HUDEP-2 (cell line): ENCODE measurements at regions not wholly inside any gene's neighbourhood (a gene's known extent, or its start where the extent isn't known, plus 50 kb on each side); places are given as distances from the start of the nearest gene placed in this dataset.
"Not testable (repeated sequence)": the region's sequence is repeated elsewhere in the genome, so short reads cannot be mapped to it uniquely, and the experiment has no call there.

ENCODE experiments used
- DNase-seq, 76 experiments: peaks; one replicate each; lab custom pipeline; 2025; ENCODE audit not compliant: unreplicated experiment in 76 of 76; lab: John Stamatoyannopoulos, UW

DNA sequence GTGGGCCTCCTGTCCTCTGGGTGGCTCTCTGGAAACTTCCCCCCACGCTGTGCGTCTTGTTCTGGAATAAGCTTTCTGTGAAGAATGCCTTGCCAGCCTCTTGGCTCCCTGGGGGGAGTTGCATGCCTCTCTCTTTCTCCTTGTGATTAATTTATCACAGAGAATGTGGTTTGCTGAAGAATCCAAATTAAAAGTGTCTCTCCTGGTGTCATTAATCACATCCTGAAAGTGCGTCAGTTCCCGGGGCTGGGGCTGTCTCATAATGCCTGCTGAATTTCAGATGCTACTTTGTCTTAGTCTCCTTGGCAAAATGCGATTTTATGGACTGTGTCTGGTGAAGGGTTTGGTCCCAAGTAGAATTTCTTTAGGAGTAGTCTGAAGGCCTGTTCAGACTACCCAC is 787.7 kb upstream of the TMEM132C start:
- no peak for DNase-seq

DNA sequence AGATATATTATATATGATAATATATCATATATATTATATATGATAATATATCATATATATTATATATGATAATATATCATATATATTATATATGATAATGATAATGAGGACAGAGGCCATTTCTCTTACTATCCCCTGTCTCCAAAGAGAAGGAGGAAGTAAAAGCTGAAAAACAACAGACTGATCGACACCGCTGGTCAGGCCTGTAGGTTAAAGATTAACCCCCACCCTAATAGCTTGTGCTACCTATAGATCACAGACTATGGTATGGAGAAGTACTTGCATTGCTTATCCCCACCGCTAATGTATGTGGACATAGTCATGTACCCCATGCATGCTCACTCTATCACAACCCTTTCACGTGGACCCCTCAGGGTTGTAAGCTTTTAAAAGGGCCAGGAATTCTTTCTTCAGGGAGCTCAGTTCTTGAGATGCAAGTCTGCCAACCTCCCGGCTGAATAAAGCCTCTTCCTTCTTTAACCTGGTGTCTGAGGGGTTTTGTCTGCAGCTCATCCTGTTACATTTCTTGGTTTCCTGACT is 786.1 kb upstream of the TMEM132C start:
- DNase-seq = no peak

DNA sequence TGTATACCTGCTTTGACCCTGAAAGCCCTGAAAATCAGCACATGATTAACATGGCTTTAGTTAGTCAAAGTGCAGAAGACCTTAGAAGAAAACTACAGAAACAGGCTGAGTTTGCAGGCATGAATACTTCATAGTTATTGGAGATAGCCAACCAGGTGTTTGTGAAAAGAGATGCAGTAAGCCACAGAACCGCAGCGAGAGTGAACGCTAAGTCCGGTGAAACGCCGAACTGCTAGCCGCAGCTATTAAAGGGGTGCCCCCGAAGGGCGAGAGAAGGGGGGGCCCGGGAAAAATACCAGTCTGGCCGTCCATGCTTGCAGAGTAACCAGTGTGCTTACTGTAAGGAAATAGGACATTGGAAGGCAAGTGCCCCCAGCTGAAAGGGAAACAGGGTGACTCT is 784.0 kb upstream of the TMEM132C start:
- DNase-seq = no peak

DNA sequence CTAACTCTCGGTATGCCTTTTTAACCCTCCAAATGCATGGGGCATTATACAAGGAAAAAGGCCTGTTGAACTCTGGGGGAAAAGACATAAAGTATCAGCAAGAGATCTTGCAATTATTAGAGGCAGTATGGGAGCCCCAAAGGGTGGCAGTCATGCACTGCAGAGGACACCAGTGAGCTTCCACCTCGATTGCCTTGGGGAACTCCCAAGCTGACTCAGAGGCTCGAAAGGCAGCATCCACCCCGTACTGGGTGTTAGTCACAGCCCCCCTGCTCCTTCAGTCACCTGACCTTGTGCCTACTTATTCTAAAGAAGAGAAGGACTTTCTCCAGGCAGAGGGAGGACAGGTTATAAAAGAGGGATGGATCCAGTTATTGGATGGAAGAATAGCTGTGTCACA is 781.4 kb upstream of the TMEM132C start:
- DNase-seq = peak in 18 of 76 experiments; percentile 0 to 61 (median 19)

DNA sequence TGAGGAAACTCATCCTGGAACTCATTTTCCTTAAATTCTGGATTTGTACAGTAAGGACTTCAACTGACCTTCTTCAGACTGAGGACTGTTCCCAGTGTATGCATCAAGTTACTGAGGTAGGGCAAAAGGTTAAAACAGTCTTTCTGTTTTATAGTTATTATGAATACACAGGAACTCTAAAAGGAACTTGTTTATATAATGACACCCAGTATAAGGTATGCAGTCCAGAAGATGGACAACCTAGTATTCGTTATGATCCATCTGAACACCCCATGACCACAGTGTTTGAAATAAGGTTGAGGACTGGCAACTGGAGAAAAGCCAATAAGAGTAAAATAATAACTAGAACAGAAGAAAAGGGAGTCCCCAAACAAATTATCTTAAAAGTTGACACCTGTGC is 779.9 kb upstream of the TMEM132C start:
- DNase-seq = no peak

DNA sequence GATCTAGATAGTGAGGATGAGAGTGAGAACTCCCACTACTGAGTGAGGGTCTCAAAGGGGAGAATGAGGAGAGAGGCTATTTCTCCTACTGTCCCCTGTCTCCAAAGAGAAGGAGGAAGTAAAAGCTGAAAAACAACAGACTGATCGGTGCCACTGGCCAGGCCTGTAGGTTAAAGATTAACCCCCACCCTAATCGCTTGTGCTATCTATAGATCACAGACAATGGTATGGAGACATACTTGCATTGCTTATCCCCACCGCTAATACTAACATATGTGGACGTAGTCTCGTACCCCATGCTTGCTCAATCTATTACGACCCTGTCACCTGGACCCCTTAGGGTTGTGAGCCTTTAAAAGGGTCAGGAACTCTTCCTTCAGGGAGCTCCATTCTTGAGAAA is 777.9 kb upstream of the TMEM132C start:
- peak in 9 of 76 experiments; percentile 5 to 51 (median 38) for DNase-seq

DNA sequence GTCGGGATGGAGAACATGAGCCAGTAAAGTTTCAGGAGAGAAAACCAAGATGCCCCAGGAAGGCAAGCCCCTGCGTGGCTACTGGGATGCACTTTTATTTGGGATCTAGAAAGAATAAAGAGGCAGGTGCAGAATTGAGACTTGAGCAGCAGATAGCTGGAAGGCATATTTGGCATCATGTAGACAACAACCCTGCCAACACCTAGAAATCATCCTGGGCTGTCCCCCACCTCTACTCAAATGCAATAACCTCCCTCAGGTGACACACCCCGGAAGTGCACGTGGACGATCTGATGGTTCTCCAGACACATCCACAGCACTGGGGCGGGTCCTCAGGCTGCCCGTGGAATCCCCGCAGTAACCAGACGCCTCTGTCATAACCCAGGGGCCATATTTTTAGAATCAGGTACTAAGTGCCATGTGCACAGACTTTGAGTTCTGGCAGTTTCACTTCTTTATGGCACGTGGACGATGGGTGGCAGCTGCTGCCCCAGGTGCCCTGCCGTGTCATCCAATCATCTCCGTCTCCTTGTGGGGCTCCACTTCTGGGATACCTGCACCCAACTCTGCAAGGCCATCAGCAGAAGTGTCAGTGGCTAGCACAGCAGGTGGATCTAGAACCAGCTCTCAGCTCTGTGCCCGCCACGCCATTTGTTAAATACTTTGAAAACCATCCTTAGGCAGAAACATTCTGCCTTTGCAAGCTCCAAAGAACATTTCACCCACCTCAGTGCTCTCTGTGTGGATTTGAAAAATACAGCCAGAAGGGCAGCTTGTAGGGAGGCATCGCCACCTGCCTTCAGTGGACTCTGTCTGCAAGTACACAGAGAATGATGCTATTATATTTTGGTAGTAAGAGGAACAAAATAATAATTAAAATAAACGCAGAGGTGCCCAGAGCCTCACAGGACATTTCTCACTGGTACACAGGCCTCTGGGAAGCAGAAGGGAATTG is 771.7 kb upstream of the TMEM132C start:
- no peak for DNase-seq

DNA sequence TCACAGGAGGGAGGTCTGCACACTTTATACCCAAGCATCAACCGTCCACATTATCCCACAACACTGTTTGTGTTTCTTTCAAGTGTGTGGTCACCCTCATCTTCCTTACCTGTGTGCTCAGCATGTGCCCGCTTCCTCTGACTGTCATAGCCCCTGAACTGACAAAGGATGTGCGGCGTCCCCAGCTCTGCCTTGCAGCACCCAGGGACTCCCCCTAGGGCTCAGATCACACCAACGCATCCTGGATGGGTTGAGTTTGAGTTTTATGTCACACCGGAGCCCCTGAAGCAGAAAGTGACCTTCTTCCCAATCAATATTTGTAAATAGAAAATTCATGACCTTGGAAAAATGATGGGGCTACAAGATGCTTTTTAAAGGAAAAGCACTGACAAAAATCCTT is 770.7 kb upstream of the TMEM132C start:
- no peak for DNase-seq

DNA sequence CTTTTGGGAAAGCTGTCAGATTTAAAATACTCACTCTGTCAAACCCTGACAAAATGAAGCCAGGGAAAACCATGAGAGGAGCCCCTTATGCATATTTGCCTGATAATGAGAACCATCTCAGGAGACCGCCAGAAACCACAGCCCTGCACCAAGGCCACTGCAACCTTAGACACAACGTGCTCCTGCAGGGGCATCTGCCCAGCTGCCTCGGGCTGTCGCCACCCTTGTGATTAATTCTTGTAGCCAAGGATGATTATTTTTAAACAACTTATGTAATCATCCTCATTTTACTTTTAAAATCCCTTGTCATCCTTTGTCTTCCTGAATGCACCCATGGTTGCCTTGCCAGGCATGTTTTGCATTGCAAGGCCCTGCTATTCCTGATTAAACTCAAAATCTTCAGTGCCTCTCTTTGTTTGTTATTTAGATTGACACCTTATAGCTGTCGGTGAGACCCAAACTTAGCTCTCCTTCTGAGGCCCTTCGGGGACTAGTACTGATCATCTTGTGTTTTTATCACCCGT is 766.4 kb upstream of the TMEM132C start:
- no peak for DNase-seq

DNA sequence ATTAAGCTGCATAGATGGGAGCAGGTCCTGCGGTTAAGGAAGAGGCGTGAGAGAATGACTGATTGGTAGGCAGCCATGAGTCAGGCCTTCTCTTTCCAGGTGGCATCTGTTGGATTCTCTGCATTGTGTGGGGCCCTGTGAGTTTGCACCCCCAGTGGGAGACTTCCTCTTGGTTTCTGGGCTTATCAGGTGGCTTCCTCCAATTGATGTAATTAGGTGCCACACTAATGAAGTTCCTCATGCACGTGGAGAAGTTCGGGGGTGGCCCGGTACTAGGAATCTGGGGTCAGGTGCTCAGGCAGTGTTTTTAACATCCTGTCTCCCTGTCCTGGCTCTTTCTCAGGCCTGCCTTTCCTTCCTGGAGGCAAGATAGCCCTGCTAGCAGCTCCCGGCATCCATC is 765.1 kb upstream of the TMEM132C start:
- no peak for DNase-seq

DNA sequence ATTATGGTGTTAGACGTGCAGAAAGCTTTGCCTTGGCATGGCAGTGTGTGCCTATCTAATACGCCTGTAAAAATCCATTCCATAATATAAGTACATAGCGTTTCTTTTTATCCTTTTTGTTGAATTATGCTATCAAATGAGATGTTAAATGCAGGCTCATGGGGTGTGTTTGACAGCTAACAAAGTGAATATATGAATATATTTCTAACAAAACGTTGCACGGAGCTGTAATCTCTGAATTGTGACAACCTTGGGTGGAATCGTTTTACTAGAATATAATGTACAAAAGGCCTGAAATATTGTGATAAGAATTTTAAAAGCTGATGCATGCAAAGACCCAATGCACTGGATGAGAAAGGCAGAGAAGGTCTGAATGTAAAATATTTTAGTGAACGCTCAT is 763.7 kb upstream of the TMEM132C start:
- DNase-seq = no peak

DNA sequence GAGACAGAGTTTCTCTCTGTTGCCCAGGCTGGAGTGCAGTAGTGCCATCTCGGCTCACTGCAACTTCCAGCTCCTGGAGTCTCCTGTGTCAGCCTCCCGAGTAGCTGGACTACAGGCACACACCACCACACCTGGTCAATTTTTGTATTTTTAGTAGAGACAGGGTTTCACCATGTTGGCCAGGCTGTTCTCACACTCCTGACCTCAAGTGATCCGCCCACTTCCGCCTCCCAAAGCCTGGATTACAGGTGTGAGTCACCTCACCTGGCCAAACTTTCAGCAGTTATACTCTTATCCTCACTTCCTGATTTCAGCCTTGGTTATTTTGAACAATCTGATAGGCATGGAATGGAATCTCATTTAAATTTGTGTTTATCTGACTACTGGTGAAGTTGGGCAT is 763.0 kb upstream of the TMEM132C start:
- not testable (repeated sequence) for DNase-seq

DNA sequence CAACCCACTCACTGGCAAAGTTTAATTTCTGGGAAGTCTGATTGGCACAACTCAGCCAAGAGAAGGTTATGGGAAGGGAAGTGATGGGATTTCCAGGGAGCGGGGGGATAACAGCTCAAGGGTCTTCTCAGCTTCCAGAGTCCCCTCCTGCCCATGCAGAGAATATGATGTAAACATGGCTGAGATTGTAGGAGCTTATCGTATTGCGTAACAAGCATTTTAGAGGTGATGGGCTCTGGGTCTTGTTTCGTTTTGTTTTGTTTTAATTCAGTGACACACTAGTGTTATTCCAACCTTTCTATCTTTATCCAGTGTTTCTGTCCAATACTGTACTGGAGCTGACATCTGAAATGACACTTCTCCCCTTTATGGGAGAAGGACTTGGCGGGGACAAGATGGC is 762.1 kb upstream of the TMEM132C start:
- no peak for DNase-seq

DNA sequence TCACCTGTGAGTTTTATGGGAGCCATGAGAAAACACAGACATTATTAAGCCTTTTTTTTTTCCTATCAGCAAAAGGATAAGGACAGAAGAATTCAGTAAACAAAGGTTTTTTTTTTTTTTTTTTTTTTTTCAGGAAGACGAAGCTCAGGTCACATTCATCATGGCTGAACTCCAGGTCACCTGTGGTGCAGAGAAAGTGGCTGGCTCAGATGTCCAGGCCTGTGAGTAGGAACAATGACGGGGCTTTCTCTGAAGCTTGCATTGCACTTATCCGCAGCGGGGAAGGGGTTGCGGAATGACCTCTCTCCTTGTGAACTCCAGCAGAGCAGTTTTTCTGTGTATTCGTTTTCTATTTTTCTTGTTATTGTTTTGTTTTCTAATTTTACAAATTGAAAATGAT is 759.6 kb upstream of the TMEM132C start:
- DNase-seq = no peak

DNA sequence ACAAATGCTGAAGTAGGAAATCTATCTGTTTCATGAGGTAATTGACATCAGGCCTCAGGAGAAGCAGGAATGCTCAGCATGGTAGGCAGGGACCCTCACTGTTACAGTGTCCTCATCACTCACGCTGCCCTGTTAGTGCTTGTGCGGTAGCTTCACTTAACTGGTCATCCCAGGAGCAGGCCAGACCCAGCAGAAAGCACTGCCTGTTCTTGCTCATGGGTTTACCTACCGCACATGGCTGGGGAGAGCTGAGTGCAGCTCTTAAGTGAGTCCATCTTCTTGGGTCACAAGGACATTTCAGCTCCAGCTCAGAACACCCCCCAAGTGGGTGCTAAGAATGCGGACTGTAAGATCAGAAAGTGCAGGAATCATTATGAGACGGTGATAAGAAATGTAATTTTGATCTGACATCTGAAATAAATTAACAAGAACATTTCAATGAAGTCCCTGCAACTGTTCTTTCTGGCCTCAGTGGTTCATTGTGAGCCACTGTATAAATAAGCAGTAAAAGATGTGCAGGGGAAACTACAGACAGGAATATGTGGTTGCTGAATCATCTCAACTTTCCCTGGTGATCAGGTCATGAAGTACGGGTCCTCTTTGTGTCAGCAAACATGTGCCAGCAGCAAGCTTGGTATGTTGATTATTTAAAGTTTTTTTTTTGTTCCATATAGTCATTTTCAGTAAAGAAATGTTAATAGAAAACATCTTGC is 757.7 kb upstream of the TMEM132C start:
- DNase-seq = no peak

DNA sequence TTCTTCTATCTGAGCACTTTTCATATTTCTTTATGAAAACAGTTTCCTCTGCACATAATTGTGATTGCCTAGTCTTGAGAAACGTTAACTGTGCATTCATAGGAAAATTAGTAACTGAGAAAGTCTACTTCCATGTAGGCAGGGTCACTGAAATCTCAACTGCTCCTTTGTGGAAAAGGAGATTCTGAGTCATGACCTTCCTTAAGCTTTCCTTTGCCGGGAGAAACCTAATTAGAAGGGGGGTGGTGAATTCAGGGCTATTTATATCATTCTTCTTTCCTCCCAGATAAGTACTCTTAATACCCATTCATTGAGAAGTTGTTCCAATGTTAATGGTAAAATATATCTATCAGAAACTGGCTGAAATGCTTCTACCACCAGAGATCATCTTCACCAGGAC is 751.0 kb upstream of the TMEM132C start:
- no peak for DNase-seq

DNA sequence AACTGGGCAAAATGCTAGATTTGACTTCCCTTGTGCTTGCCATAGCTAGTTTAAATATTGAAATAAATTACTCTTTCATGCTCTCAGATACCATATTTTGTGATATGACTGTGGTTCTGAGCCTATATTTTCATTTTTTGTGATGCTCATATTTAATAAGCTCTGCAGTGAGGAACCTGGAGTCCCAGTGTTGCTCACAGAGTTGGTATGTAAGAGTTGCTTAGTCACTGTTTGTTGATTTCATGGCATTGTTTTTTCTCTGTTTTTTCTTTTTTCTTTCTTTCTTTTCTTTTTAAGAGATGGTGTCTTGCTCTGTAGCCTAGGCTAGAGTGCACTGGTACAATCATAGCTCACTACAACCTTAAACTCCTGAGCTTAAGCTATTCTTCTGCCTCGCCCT is 750.5 kb upstream of the TMEM132C start:
- no peak for DNase-seq

DNA sequence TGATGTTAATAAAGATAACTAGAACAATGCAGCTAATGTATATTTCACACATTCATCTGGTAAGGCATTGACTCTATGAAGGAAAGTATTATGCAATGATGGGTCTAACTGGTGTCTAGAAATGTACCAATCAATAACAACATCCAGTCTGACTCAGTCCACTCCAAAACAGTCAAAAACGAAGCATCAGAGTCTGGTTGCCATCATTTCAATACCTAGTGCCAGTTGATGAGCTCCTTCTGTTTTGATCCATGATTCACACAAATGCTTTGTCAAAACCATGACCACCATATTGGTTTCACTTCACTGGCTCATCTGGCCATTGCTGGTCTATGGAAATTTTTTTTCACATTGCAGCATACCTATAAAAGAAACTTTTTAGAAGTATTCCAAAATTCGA is 747.2 kb upstream of the TMEM132C start:
- DNase-seq = no peak

DNA sequence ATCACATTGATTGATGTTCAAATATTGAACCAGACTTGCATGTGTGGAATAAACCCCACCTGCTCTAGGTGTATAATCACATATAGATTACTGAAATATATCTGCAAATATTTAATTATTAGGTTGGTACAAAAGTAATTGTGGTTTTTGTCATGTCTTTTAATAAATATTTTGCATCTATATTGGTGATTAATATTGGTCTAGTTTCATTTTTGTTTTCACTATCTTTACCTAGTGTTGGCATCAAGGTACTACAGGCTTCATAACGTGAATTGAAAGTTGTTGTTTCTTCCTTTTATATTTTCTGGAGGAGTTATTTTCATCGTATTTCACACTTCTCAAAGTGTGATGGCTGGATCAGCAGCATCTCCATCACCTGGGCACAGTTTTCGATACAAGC is 740.0 kb upstream of the TMEM132C start:
- DNase-seq = no peak

DNA sequence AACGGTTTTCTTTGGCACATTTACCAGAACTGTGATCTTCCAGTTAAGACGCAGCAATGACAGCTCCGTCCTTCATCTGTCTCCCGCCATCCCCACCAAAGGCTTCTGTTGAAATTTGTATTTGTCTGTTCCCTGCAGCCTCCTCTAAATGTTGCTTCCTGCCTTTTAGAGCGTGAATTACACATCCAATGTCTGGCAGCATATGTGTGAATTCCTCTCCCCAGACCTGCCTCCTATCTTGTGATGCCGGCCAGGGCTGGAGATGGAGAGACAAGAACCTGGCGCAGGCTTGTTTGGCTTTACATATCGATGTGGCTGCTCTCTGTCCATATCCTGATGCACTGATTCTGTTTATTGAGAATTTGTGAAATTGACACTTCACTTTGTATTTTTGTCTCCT is 738.4 kb upstream of the TMEM132C start:
- DNase-seq = no peak

DNA sequence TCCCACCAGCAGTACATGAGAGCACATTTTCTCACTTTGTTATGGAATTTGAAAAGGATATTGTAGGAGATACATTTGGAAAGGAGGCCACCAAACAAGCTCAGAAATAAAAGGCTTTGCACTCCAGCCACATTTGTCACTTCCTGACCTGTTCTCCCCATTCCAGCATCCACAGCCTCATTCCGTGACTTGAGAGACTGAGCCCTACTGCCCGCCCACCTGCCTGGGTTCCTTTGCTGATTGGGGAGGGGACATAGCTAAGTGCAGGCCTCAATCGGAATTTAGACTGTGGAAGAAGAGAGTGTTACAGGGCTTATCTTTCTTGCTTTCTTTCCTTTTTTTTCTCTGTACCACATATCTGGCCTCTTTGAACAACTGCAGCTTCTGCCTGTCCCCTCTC is 735.4 kb upstream of the TMEM132C start:
- DNase-seq = no peak

DNA sequence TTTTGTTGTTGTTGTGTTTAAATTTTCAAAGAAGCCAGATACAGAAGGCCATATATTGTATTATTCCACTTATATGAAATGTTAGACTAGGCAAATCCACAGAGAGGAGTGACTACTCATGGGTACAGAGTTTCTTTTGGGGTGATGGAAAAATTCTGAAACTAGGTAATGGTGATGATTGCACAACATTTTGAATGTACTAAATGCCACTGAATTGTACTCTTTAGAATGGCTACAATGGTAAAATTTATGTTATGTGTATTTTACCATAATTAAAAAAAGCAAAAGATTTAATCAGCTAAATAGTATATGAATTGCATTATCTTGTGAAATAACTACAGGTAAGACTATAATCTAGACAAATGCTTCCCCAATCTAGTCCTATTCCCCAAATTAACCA is 733.6 kb upstream of the TMEM132C start:
- DNase-seq = no peak
